ENCODE measurements at regions not wholly inside any gene's neighbourhood (a gene's known extent, or its start where the extent isn't known, plus 50 kb on each side); places are given as distances from the start of the nearest gene placed in this dataset.

DNA sequence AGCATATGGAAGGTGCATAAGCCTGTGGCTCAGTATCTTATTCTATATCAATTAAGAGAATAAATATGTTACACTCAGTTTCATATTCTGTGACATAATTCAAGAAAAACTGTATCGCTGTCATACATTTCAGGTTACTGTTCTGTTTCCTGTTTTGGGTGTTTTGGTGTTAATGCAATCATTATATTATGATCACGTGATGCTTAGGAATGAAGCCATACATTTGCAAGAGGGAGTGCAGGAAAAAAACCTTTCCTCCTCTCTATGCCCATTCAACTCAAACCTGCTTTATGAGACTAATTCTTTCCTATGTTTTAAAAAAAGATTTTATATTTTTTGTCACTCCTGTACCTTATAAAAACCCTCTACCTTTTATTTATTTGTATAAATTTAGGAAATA, 120.8 kb upstream of the DDX18 start:
- TF ChIP-seq EZH2phosphoT487 (IDR thresholded peaks at IDR 0.05; ENCODE audit: low read depth) = no peak
- TF ChIP-seq CTCF (IDR thresholded peaks at IDR 0.05; ENCODE audit: low read depth, low read length) = no peak

Measured in OCI-LY3 (cell line).